Neural cell (in vitro differentiated cells): ENCODE measurements at regions not wholly inside any gene's neighbourhood (a gene's known extent, or its start where the extent isn't known, plus 50 kb on each side); places are given as distances from the start of the nearest gene placed in this dataset.

Source experiments
- CTCF ChIP-seq: fragments of 450-650 bp; IDR thresholded peaks from 2 replicates; pipeline ENCODE4 v1.5.1; 2014; ENCODE audit warnings: antibody characterized with exemption, mild to moderate bottlenecking, moderate library complexity; ENCODE audit not compliant: poor library complexity, severe bottlenecking
- EP300 ChIP-seq: fragments of 450-650 bp; conservative IDR thresholded peaks from 2 replicates; pipeline ENCODE4 v1.6.1; 2014; ENCODE audit warnings: antibody characterized with exemption, mild to moderate bottlenecking, moderate library complexity; ENCODE audit not compliant: poor library complexity, severe bottlenecking
- POLR2AphosphoS5 ChIP-seq: IDR thresholded peaks from 2 replicates; pipeline ENCODE4 v1.6.1; 2012
- RAD21 ChIP-seq: fragments of 450-650 bp; conservative IDR thresholded peaks from 2 replicates; pipeline ENCODE4 v1.6.1; 2014; ENCODE audit warnings: antibody characterized with exemption, mild to moderate bottlenecking, moderate library complexity
- REST ChIP-seq: IDR thresholded peaks from 2 replicates; pipeline ENCODE4 v1.6.1; 2012; ENCODE audit warnings: borderline replicate concordance
- SMC3 ChIP-seq: fragments of 450-650 bp; conservative IDR thresholded peaks from 2 replicates; pipeline ENCODE4 v1.6.1; 2014; ENCODE audit warnings: antibody characterized with exemption, mild to moderate bottlenecking, moderate library complexity; ENCODE audit not compliant: poor library complexity
- TAF1 ChIP-seq: IDR thresholded peaks from 2 replicates; pipeline ENCODE4 v1.6.1; 2012; ENCODE audit warnings: low read depth

- TF ChIP-seq RAD21 (no peak), REST (no peak), CTCF (no peak), POLR2AphosphoS5 (no peak), SMC3 (no peak), EP300 (no peak), TAF1 (no peak)
Observed at GRCh38 chr1:219092206-219092605, 81.5 kb upstream of the LYPLAL1 start.
